Tibial nerve (tissue), 4 donors: ENCODE measurements at regions not wholly inside any gene's neighbourhood (a gene's known extent, or its start where the extent isn't known, plus 50 kb on each side); places are given as distances from the start of the nearest gene placed in this dataset.
A peak's percentile ranks its signal among the peaks of the same experiment; 100 is the strongest.

ENCODE experiments used
- DNase-seq, 2 donors: peaks; one replicate each; pipeline ENCODE4 v3.0.0-alpha.2; 2019; ENCODE audit warnings: low spot score in 2 of 2
- H3K27ac ChIP-seq, 4 donors: fragments of 200-600 bp; sonication (generic) in 3 of 4; one replicate each; pipeline ENCODE4 v1.5.1; 2017 to 2019; ENCODE audit warnings: mild to moderate bottlenecking in 1 of 4
- H3K27me3 ChIP-seq, 2 donors: fragments of 200-600 bp; sonication (generic) in 1 of 2; one replicate each; pipeline versions ENCODE4 v1.5.1 to v1.6.0; 2017 to 2019
- H3K36me3 ChIP-seq, 3 donors: fragments of 200-600 bp; sonication (generic); one replicate each; pipeline ENCODE4 v1.5.1; 2018 to 2019
- H3K4me1 ChIP-seq, 4 donors: fragments of 200-600 bp; sonication (generic) in 3 of 4; one replicate each; pipeline ENCODE4 v1.5.1; 2017 to 2019
- H3K4me3 ChIP-seq, 4 donors: fragments of 200-600 bp; sonication (generic) in 3 of 4; one replicate each; pipeline ENCODE4 v1.5.1; 2017 to 2019; ENCODE audit warnings: mild to moderate bottlenecking in 1 of 4, moderate library complexity in 1 of 4
- H3K9me3 ChIP-seq, 4 donors: fragments of 200-600 bp; sonication (generic) in 3 of 4; one replicate each; pipeline ENCODE4 v1.5.1; 2017 to 2019
- EP300 ChIP-seq, 2 donors: sonication (generic); formaldehyde crosslinking; IDR thresholded peaks; one replicate each; pipeline ENCODE4 v1.6.1; 2017; ENCODE audit warnings: antibody characterized with exemption in 2 of 2, mild to moderate bottlenecking in 1 of 2
- POLR2A ChIP-seq, 2 donors: fragments of 450-650 bp; IDR thresholded peaks; one replicate each; pipeline ENCODE4 v1.6.1; 2017; ENCODE audit warnings: antibody characterized with exemption in 2 of 2, mild to moderate bottlenecking in 2 of 2, moderate library complexity in 2 of 2
- WGBS, 2 donors: methylation state at CpG; one replicate each; pipeline ENCODE4 v1.1.5; 2018; 5-methylcytosine and 5-hydroxymethylcytosine counted together
- TF ChIP-seq, protein P1 (sequence below), 5 experiments: fragments of 200-600 bp in 3 of 5; fragments of 450-650 bp in 2 of 5; sonication (generic) in 3 of 5; IDR thresholded peaks; one replicate each; pipeline ENCODE4 v1.5.1; 2016 to 2019; ENCODE audit warnings: antibody characterized with exemption in 5 of 5, mild to moderate bottlenecking in 3 of 5, moderate library complexity in 2 of 5

DNA sequence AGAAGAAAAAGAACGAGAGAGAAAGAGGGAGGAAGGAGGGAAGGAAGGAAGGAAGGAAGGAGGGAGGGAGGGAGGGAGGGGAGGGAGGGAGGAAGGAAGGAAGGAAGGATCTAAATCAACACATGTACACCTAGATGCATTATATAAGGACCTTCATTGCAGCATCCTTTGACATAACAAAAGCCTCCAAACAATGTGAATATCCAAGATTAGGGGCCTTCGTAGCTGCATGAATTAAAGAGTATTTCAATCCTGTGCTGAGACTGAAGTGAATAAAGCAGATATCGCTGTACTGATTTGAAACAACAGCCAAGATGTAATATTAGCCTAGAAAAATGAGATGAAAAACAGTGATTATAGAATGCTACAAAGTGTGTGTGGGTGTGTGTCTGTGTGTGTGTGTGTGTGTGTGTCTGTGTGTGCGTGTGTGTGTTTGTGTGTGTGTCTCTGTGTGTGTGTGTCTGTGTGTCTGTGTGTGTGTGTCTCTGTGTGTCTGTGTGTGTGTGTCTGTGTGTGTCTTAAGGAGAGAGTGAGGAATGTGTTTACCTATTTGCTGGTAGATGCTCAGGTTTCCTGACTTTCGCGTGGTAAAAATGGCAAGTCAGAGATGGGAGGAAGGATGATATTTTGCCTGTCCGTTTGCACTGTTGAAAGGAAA lies 129.0 kb upstream of the PTPN1 start:
- TF ChIP-seq POLR2A (IDR thresholded peaks at IDR 0.05) (no peak), EP300 (IDR thresholded peaks at IDR 0.05) (no peak)
- TF ChIP-seq, protein P1, sequence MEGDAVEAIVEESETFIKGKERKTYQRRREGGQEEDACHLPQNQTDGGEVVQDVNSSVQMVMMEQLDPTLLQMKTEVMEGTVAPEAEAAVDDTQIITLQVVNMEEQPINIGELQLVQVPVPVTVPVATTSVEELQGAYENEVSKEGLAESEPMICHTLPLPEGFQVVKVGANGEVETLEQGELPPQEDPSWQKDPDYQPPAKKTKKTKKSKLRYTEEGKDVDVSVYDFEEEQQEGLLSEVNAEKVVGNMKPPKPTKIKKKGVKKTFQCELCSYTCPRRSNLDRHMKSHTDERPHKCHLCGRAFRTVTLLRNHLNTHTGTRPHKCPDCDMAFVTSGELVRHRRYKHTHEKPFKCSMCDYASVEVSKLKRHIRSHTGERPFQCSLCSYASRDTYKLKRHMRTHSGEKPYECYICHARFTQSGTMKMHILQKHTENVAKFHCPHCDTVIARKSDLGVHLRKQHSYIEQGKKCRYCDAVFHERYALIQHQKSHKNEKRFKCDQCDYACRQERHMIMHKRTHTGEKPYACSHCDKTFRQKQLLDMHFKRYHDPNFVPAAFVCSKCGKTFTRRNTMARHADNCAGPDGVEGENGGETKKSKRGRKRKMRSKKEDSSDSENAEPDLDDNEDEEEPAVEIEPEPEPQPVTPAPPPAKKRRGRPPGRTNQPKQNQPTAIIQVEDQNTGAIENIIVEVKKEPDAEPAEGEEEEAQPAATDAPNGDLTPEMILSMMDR (IDR thresholded peaks at IDR 0.05), result no peak
- WGBS, 2 donors, result 64 to 75% methylated on average over 7 of the region's 7 CpGs
- H3K4me1 ChIP-seq, result peaks cover 3 to 48% (median 14%) of the 10 kb centered on the region in 4 donors

DNA sequence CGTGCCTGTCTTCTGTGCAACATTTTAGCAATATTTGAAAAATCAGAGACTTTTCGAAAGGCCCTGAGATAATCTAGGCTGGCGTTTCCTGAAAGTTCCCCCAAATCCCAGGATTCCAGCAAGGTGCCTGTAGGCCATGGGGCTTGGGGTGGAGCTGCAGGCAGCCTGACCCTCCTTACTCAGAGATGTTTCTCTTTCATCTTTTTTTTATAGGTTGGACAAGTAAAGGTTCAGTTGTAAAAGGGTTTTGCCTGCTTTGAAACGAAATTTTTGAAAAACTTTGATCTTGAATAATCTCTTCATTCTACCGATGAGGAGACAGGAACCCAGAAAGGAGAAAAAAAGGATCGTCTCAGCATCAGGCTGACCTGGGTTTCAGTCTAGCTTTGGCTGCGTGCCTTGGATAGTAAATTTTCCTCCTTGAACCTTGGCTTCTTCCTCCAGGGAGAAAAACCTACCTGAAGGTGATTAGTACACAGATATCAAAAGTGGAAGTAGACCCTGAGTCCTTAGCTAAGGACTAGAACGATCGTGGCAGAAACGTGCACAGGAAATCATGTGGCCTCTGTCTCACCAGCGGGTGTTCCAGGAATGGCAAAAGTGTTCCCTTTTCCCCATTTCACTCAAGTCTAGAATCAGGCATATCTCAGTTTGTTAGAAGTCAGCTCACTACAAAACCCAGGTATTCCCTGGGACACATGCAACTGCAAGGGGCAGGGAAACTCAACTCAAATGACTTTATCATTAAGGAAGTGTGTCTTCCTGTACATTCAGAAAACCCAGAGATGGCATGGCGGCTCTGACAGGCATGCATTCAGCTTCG lies 128.2 kb upstream of the PTPN1 start:
- WGBS, 2 donors, result 67 to 73% methylated on average over 13 of the region's 13 CpGs
- peaks cover 3 to 48% (median 14%) of the 10 kb centered on the region in 4 donors for H3K4me1 ChIP-seq
- H3K27ac ChIP-seq, result peak overlapping the region in 2 of 4 donors; percentile 66 to 80

More for the DNA sequence above, 129.0 kb upstream of the PTPN1 start:
- DNase-seq, result no peak
- Histone ChIP-seq H3K4me3 (no peak overlapping the region), H3K36me3 (no peaks in the 10 kb centered on the region), H3K9me3 (no peaks in the 10 kb centered on the region), H3K27me3 (no peaks in the 10 kb centered on the region), H3K27ac (peak overlapping the region in 2 of 4 donors; percentile 66 to 80)

DNA sequence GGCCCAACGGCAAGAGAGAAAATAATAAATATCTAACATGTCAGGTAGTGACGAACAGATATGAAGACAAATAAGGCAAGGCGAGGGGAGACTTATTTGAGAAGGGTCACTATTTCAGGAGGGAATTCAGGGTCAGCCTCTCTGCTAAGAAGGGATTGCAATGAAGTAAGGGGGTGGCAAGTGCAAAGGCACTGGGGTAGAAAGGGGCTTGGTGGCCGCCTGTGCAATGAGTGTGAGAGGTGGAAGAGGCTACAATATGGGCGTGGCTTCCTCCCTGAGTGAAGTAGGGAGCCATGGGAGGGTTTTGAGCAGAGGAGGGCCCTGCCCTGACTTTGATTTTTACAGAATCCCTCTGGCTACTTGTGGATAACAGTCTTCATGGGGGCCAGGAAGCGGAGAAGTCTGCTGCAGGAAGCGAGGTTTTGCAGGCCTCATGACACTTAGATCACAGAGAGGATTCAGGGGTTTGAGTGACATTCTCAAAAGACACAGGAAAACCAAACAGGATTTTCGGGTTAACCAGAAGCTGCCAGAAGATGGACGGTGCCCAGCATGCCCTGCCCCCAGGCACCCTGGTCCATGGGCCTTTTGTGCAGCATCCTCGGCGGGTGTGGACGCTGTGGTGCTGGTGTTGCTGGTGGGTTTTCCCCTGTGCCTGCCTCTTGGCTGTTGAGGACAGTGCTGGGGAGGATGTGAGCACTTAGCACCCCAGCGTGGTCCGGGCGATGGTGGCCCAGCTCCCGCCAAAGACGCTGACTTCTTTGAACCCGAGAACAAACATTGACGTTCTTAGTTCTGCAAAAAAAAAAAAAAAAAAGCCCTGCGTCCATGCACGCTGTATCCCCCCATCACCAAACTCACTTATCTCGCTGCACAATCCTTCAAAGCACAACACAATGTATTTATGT lies 124.2 kb upstream of the PTPN1 start:
- peaks cover 0 to 22% (median 4%) of the 10 kb centered on the region in 4 donors for H3K4me1 ChIP-seq
- no peaks in the 10 kb centered on the region for H3K27me3 ChIP-seq
- TF ChIP-seq EP300 (IDR thresholded peaks at IDR 0.05) (no peak), POLR2A (IDR thresholded peaks at IDR 0.05) (no peak)
- TF ChIP-seq, protein P1 (IDR thresholded peaks at IDR 0.05), result no peak
- no peak overlapping the region for H3K4me3 ChIP-seq
- no peak for DNase-seq
- no peaks in the 10 kb centered on the region for H3K9me3 ChIP-seq
- no peaks in the 10 kb centered on the region for H3K36me3 ChIP-seq
- WGBS, 2 donors, result 75 to 83% methylated on average over 22 of the region's 22 CpGs
- H3K27ac ChIP-seq, result no peak overlapping the region

More for the DNA sequence above, 128.2 kb upstream of the PTPN1 start:
- Histone ChIP-seq H3K27me3 (no peaks in the 10 kb centered on the region), H3K36me3 (no peaks in the 10 kb centered on the region), H3K4me3 (no peak overlapping the region), H3K9me3 (no peaks in the 10 kb centered on the region)
- no peak for DNase-seq
- TF ChIP-seq, protein P1 (IDR thresholded peaks at IDR 0.05), result no peak
- TF ChIP-seq POLR2A (IDR thresholded peaks at IDR 0.05) (no peak), EP300 (IDR thresholded peaks at IDR 0.05) (peak in 1 of 2 donors; percentile 64)

DNA sequence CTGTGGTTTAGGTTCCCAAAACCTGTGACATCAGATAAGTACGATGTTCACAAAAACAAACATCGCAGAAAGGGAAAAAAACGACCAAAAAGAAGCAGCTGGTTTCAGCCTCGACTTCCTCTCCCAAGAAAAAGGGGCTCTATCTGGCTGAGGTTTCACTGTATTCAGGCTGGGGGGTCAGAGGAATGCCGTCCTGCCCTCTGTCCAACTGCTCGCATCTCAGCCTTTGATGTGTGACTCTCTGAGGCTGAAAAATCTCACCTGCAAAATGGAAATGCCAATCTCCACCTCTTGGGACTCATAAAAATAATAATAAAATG lies 123.6 kb upstream of the PTPN1 start:
- Histone ChIP-seq H3K4me3 (no peak overlapping the region), H3K9me3 (no peaks in the 10 kb centered on the region), H3K27ac (no peak overlapping the region), H3K36me3 (no peaks in the 10 kb centered on the region), H3K27me3 (no peaks in the 10 kb centered on the region), H3K4me1 (peaks cover 0 to 16% (median 4%) of the 10 kb centered on the region in 4 donors)
- no peak for DNase-seq
- TF ChIP-seq POLR2A (IDR thresholded peaks at IDR 0.05), result no peak
- TF ChIP-seq EP300 (IDR thresholded peaks at IDR 0.05), result no peak
- TF ChIP-seq, protein P1 (IDR thresholded peaks at IDR 0.05), result no peak
- 60 to 65% methylated on average over 6 of the region's 6 CpGs for WGBS, 2 donors
